ENCODE measurements at regions not wholly inside any gene's neighbourhood (a gene's known extent, or its start where the extent isn't known, plus 50 kb on each side); places are given as distances from the start of the nearest gene placed in this dataset.

DNA sequence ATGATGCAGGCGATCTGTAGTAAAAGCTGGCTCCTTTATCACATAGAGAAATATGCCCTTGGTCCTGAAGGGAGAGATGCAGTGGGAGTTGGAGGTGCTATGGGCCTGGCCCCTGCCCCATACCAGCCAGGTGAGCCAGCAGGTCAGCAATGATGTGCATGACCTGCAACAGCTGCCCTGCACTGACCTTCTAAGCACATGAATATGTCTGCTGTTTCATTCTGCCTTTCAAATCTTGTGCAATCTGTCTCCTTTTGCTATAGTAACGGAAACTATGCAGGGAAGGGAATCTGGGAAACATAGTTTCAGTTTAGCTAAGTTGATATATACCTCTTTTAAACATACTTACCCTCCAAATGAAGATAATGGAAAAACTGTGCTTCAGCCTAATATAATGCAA lies 235.2 kb downstream of the TDRD15 start:
- Mint-ChIP-seq H3K27ac (no peak overlapping the region), H3K9me3 (peaks cover 10% of the 10 kb centered on the region), H3K4me3 (no peak overlapping the region), H3K4me1 (peaks cover 14% of the 10 kb centered on the region), H3K36me3 (no peaks in the 10 kb centered on the region), H3K27me3 (ENCODE audit: insufficient read depth, low read depth) (peaks cover 1% of the 10 kb centered on the region)
- Histone ChIP-seq H3K4me1 (peaks cover 8% of the 10 kb centered on the region), H3K4me3 (no peak overlapping the region), H2AFZ (replicated peaks) (no peak overlapping the region), H3F3A (ENCODE audit: low read depth) (no peaks in the 10 kb centered on the region), H3K27me3 (no peaks in the 10 kb centered on the region), H4K20me1 (ENCODE audit: low read depth) (no peaks in the 10 kb centered on the region), H3K9me3 (ENCODE audit: low read depth) (peaks cover 1% of the 10 kb centered on the region), H3K79me2 (ENCODE audit: low read depth) (no peaks in the 10 kb centered on the region), H3K4me2 (no peak overlapping the region), H3K27ac (no peak overlapping the region), H3K36me3 (no peaks in the 10 kb centered on the region), H3K9ac (no peak overlapping the region)
- TF ChIP-seq EZH2 (IDR thresholded peaks at IDR 0.05) (no peak), EZH2phosphoT487 (IDR thresholded peaks at IDR 0.05) (no peak)
- TF ChIP-seq, protein P1, sequence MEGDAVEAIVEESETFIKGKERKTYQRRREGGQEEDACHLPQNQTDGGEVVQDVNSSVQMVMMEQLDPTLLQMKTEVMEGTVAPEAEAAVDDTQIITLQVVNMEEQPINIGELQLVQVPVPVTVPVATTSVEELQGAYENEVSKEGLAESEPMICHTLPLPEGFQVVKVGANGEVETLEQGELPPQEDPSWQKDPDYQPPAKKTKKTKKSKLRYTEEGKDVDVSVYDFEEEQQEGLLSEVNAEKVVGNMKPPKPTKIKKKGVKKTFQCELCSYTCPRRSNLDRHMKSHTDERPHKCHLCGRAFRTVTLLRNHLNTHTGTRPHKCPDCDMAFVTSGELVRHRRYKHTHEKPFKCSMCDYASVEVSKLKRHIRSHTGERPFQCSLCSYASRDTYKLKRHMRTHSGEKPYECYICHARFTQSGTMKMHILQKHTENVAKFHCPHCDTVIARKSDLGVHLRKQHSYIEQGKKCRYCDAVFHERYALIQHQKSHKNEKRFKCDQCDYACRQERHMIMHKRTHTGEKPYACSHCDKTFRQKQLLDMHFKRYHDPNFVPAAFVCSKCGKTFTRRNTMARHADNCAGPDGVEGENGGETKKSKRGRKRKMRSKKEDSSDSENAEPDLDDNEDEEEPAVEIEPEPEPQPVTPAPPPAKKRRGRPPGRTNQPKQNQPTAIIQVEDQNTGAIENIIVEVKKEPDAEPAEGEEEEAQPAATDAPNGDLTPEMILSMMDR (IDR thresholded peaks at IDR 0.05), result no peak
- DNase-seq (ENCODE audit: low spot score), result no peak

DNA sequence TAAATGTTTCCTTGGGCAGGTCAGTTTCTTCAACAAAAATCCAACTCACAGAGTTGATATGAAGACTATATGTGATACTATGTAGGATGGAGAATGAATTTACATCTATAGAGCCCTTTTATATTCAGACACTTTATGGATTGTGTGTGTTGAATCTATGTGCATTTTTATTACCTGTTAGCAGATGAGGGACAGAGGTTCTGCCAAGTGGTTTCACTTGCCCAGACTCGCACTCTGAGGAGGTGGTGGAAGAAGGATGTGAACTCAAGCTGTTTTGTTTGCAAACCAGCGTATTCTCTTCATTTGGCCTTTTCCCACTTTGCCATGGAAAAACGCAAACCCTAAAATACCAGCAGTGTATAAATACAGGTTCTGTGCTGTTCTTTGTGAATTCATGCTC lies 237.6 kb downstream of the TDRD15 start:
- Mint-ChIP-seq H3K27me3 (ENCODE audit: insufficient read depth, low read depth) (no peaks in the 10 kb centered on the region), H3K4me1 (peaks cover 7% of the 10 kb centered on the region), H3K9me3 (no peaks in the 10 kb centered on the region), H3K36me3 (no peaks in the 10 kb centered on the region), H3K4me3 (no peak overlapping the region), H3K27ac (no peak overlapping the region)
- Histone ChIP-seq H3K9me3 (ENCODE audit: low read depth) (no peaks in the 10 kb centered on the region), H3K27ac (no peak overlapping the region), H3K4me2 (no peak overlapping the region), H3K36me3 (no peaks in the 10 kb centered on the region), H3K27me3 (no peaks in the 10 kb centered on the region), H3K4me3 (no peak overlapping the region), H3K79me2 (ENCODE audit: low read depth) (no peaks in the 10 kb centered on the region), H3F3A (ENCODE audit: low read depth) (no peaks in the 10 kb centered on the region), H3K9ac (no peak overlapping the region), H2AFZ (replicated peaks) (no peak overlapping the region), H4K20me1 (ENCODE audit: low read depth) (no peaks in the 10 kb centered on the region), H3K4me1 (peaks cover 6% of the 10 kb centered on the region)
- DNase-seq (ENCODE audit: low spot score), result no peak
- TF ChIP-seq EZH2phosphoT487 (IDR thresholded peaks at IDR 0.05) (no peak), EZH2 (IDR thresholded peaks at IDR 0.05) (no peak)
- TF ChIP-seq, protein P1 (IDR thresholded peaks at IDR 0.05), result no peak

DNA sequence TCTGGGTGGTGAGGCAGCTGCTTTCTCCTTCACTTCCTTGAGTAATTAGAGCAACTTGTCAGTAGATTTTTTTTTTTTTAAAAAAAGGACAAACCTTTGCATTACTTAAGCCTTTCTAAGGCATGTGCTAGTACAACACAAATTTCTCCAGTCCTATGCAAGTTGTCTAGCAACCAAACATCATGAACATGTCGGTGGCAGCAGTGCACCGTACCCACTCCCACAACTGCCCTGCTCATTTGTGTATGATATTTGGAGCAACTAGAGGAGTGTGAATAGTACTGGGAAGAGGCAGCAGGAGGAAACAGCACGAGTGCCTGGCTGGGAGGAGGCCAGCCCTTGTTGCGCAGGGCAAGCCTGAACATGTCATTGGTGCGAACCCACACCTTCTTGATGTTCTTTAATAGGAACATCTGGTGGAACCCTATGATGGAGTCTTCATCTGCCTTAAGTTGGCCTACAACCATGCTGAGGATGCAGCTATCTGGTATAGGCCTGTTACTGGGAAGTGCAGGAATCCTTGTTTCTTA lies 238.3 kb downstream of the TDRD15 start:
- Histone ChIP-seq H3K4me1 (no peaks in the 10 kb centered on the region), H2AFZ (replicated peaks) (no peak overlapping the region), H3K4me3 (no peak overlapping the region), H3K36me3 (no peaks in the 10 kb centered on the region), H3K4me2 (no peak overlapping the region), H3K27ac (no peak overlapping the region), H3K27me3 (no peaks in the 10 kb centered on the region), H4K20me1 (ENCODE audit: low read depth) (no peaks in the 10 kb centered on the region), H3K9me3 (ENCODE audit: low read depth) (no peaks in the 10 kb centered on the region), H3K79me2 (ENCODE audit: low read depth) (no peaks in the 10 kb centered on the region), H3K9ac (no peak overlapping the region), H3F3A (ENCODE audit: low read depth) (no peaks in the 10 kb centered on the region)
- no peaks in the 10 kb centered on the region for H3K9me3 Mint-ChIP-seq
- H3K4me3 Mint-ChIP-seq, result no peak overlapping the region
- no peaks in the 10 kb centered on the region for H3K27me3 Mint-ChIP-seq (ENCODE audit: insufficient read depth, low read depth)
- peaks cover 3% of the 10 kb centered on the region for H3K4me1 Mint-ChIP-seq
- H3K27ac Mint-ChIP-seq, result no peak overlapping the region
- no peak for TF ChIP-seq EZH2phosphoT487 (IDR thresholded peaks at IDR 0.05)
- TF ChIP-seq, protein P1 (IDR thresholded peaks at IDR 0.05), result no peak
- TF ChIP-seq EZH2 (IDR thresholded peaks at IDR 0.05), result no peak
- no peak for DNase-seq (ENCODE audit: low spot score)
- H3K36me3 Mint-ChIP-seq, result no peaks in the 10 kb centered on the region
